ENCODE measurements at regions not wholly inside any gene's neighbourhood (a gene's known extent, or its start where the extent isn't known, plus 50 kb on each side); places are given as distances from the start of the nearest gene placed in this dataset.

- H3K4me1 ChIP-seq (ENCODE audit: insufficient read depth): no peaks in the 10 kb centered on the region
- no peaks in the 10 kb centered on the region for H4K20me1 ChIP-seq (ENCODE audit: insufficient read depth, poor library complexity, severe bottlenecking)
- TF ChIP-seq EZH2phosphoT487 (IDR thresholded peaks at IDR 0.05; ENCODE audit: low read depth, severe bottlenecking, unreplicated experiment): no peak
- no peak for TF ChIP-seq CTCF (IDR thresholded peaks at IDR 0.05; ENCODE audit: poor library complexity)
- TF ChIP-seq EZH2 (IDR thresholded peaks at IDR 0.05; ENCODE audit: borderline replicate concordance): no peak
- H3K27ac ChIP-seq: no peak overlapping the region
- H3K9me2 ChIP-seq (replicated peaks; ENCODE audit: insufficient read depth): no peaks in the 10 kb centered on the region
- H3K36me3 ChIP-seq (replicated peaks; ENCODE audit: insufficient read depth, low read depth): no peaks in the 10 kb centered on the region
- WGBS (ENCODE audit: low lambda C conversion rate, missing lambda C conversion rate): 85% methylated on average over 2 of the region's 2 CpGs
- H2AFZ ChIP-seq: no peak overlapping the region
- H3K79me2 ChIP-seq: no peaks in the 10 kb centered on the region
- no peak for DNase-seq (ENCODE audit: low spot score)
- H3K4me3 ChIP-seq: no peak overlapping the region
- H3K9me3 ChIP-seq (ENCODE audit: low read depth): no peaks in the 10 kb centered on the region
- H3K27me3 ChIP-seq: no peaks in the 10 kb centered on the region
- no peak overlapping the region for H3K4me2 ChIP-seq
These were observed 1218.5 kb downstream of the SUCLG1 start for GRCh38 chr2:83240611-83241010.

- WGBS (ENCODE audit: low lambda C conversion rate, missing lambda C conversion rate): 97% methylated on average over 2 of the region's 2 CpGs
- Histone ChIP-seq H3K4me2 (no peak overlapping the region), H3K4me3 (no peak overlapping the region), H4K20me1 (ENCODE audit: insufficient read depth, poor library complexity, severe bottlenecking) (no peaks in the 10 kb centered on the region), H2AFZ (no peak overlapping the region), H3K27ac (no peak overlapping the region), H3K27me3 (no peaks in the 10 kb centered on the region), H3K36me3 (replicated peaks; ENCODE audit: insufficient read depth, low read depth) (no peaks in the 10 kb centered on the region), H3K79me2 (no peaks in the 10 kb centered on the region), H3K9me2 (replicated peaks; ENCODE audit: insufficient read depth) (no peaks in the 10 kb centered on the region), H3K9me3 (ENCODE audit: low read depth) (no peaks in the 10 kb centered on the region), H3K4me1 (ENCODE audit: insufficient read depth) (no peaks in the 10 kb centered on the region)
- TF ChIP-seq EZH2 (IDR thresholded peaks at IDR 0.05; ENCODE audit: borderline replicate concordance): no peak
- no peak for TF ChIP-seq EZH2phosphoT487 (IDR thresholded peaks at IDR 0.05; ENCODE audit: low read depth, severe bottlenecking, unreplicated experiment)
- no peak for TF ChIP-seq CTCF (IDR thresholded peaks at IDR 0.05; ENCODE audit: poor library complexity)
- no peak for DNase-seq (ENCODE audit: low spot score)
These were observed 1221.0 kb downstream of the SUCLG1 start for GRCh38 chr2:83238111-83238510.

GRCh38 chr2:83234246-83234645, 1224.8 kb downstream of the SUCLG1 start:
- Histone ChIP-seq H3K27me3 (no peaks in the 10 kb centered on the region), H2AFZ (no peak overlapping the region), H3K9me3 (ENCODE audit: low read depth) (no peaks in the 10 kb centered on the region), H3K36me3 (replicated peaks; ENCODE audit: insufficient read depth, low read depth) (no peaks in the 10 kb centered on the region), H3K4me1 (ENCODE audit: insufficient read depth) (no peaks in the 10 kb centered on the region), H3K79me2 (no peaks in the 10 kb centered on the region), H3K4me2 (no peak overlapping the region), H4K20me1 (ENCODE audit: insufficient read depth, poor library complexity, severe bottlenecking) (no peaks in the 10 kb centered on the region), H3K27ac (no peak overlapping the region), H3K9me2 (replicated peaks; ENCODE audit: insufficient read depth) (no peaks in the 10 kb centered on the region), H3K4me3 (no peak overlapping the region)
- no peak for DNase-seq (ENCODE audit: low spot score)
- TF ChIP-seq CTCF (IDR thresholded peaks at IDR 0.05; ENCODE audit: poor library complexity): no peak
- TF ChIP-seq EZH2phosphoT487 (IDR thresholded peaks at IDR 0.05; ENCODE audit: low read depth, severe bottlenecking, unreplicated experiment): no peak
- no peak for TF ChIP-seq EZH2 (IDR thresholded peaks at IDR 0.05; ENCODE audit: borderline replicate concordance)

GRCh38 chr2:83233781-83234180, 1225.3 kb downstream of the SUCLG1 start:
- Histone ChIP-seq H3K27me3 (no peaks in the 10 kb centered on the region), H3K9me2 (replicated peaks; ENCODE audit: insufficient read depth) (no peaks in the 10 kb centered on the region), H3K4me3 (no peak overlapping the region), H3K79me2 (no peaks in the 10 kb centered on the region), H3K36me3 (replicated peaks; ENCODE audit: insufficient read depth, low read depth) (no peaks in the 10 kb centered on the region), H3K4me1 (ENCODE audit: insufficient read depth) (no peaks in the 10 kb centered on the region), H4K20me1 (ENCODE audit: insufficient read depth, poor library complexity, severe bottlenecking) (no peaks in the 10 kb centered on the region), H3K27ac (no peak overlapping the region), H3K9me3 (ENCODE audit: low read depth) (no peaks in the 10 kb centered on the region), H2AFZ (no peak overlapping the region), H3K4me2 (no peak overlapping the region)
- DNase-seq (ENCODE audit: low spot score): no peak
- 70% methylated on average over 2 of the region's 2 CpGs for WGBS (ENCODE audit: low lambda C conversion rate, missing lambda C conversion rate)
- no peak for TF ChIP-seq CTCF (IDR thresholded peaks at IDR 0.05; ENCODE audit: poor library complexity)
